ENCODE measurements at regions not wholly inside any gene's neighbourhood (a gene's known extent, or its start where the extent isn't known, plus 50 kb on each side); places are given as distances from the start of the nearest gene placed in this dataset.
"Not testable (repeated sequence)": the region's sequence is repeated elsewhere in the genome, so short reads cannot be mapped to it uniquely, and the experiment has no call there.

DNA sequence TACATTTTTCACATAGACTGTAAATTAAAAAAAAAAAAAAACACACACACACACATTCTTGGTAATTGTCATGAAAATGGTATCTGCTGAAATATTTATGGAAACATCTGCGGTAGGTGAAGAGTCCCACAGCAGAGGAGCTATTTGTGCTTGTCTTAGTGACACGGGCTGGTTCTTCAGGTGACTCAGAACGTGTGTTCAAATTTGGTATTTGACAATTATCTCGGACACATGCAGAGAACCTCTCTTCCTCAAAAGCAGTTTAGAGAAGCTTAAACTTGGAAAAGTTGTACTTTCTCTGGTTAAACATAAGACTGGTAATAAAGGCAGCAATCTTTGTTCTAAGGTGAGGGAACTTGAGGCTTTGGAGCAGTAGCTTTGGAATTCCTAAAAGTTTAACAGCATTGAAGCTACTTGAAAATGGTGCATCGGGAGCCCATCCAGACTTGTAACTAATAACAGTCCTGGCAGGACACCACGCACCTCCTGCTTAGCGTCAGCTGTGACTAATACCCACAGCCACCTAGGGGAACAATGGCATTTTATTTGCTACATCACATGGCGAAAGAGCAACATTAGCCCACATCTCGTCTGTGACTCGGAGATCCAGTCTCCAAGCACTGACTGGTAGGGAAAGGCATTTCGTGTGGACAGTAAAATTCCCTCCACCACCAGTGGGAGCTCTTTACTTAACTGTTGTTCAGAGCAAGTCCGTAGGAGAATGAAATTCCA, 1505.1 kb upstream of the SLC10A2 start:
- DNase-seq = no peak

DNA sequence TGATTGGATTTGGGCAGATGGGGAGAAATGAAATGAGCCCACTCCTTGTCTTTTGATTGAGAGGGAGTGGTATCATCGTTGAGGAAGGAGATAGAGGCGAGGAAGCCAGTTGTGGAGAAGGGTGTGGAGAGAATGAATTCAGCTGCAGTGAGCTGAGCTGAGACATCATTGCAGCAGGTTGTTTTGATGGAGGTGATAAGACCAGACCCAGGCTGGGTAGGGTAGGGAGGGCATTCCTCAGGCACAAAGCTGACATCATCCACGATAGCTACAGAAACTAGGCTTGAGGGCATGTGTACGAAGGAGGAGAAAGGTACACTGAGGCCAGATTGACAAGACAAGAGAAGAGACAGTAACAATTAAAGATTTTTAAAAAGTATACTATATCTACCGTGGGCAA, 1500.9 kb upstream of the SLC10A2 start:
- no peak for DNase-seq

- DNase-seq = no peak
Observed at GRCh38 chr13:104565888-104566287, 1499.7 kb upstream of the SLC10A2 start.

GRCh38 chr13:104553896-104554295, 1487.7 kb upstream of the SLC10A2 start:
- no peak for DNase-seq

DNA sequence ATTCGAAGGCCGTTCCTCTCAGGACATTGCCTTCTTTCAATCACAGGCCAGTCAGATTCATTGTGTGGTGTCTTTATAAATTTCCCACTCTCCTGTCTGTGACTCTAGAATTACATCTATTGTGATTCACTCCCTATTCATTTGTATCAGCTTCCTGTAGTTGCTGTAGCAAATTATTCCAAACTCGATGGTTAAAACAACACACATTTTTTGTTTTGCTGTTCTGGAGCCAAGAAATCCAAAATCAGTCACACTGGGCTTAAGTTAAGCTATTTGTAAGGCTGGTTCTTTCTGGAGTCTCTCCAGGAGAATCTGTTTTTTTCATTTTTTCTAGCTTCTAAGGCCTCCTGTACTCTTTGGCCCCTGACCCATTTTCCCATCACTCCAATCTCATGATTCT, 1487.0 kb upstream of the SLC10A2 start:
- no peak for DNase-seq

DNA sequence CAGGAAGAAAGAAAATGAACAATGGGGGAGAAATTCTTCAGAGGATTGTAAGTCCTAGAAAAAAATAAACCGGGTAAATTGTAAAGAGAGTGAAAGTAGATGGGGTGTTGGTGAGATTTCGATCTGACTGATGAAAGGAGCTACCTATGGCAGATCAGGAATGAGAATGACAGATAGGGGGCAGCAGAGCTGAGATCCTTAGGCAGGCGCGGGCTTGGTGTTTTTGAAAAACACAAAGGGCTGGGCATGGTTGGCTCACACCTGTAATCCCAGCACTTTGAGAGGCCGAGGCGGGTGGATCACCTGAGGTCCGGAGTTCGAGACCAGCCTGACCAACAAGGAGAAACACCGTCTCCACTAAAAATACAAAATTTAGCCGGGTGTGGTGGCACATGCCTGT, 1468.6 kb upstream of the SLC10A2 start:
- no peak for DNase-seq

GRCh38 chr13:104532132-104532531, 1465.9 kb upstream of the SLC10A2 start:
- DNase-seq = no peak

DNA sequence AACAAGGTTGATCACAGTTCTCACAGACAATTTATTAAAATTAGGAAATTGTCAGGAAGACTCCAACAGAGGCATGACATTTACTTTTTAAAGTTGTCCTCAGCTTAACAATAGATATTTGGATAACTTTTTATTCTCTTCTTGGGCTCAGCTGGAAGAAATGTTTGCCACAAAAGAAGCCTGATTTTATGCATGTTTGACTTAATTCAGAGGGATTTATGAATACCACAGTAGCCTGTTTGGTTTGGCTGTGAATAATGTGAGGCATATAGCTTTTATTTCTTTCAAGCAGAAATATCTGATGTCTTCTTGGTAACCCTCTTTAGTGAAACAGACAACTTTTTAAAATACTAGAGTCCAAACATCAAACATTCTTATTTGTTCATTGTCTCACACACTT, 1464.5 kb upstream of the SLC10A2 start:
- no peak for DNase-seq

DNA sequence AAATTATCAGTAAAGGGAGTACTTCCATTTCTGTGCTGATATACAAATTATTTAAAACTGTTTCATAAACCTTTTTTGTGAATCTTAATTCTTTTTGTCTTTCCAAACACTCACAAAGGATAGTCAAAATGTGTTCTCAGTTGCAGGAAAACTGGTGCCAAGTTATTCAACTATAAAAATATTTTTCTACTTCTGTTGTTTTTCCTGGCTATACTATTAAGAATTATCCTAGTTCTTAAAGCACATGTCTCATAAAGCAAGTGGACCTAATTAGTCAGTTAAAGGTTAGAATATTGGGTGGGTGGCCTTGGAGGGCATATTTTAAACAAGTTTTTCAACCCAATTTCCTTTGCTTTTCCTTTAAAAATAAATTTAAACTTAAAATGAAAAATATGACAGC, 1460.3 kb upstream of the SLC10A2 start:
- no peak for DNase-seq

DNA sequence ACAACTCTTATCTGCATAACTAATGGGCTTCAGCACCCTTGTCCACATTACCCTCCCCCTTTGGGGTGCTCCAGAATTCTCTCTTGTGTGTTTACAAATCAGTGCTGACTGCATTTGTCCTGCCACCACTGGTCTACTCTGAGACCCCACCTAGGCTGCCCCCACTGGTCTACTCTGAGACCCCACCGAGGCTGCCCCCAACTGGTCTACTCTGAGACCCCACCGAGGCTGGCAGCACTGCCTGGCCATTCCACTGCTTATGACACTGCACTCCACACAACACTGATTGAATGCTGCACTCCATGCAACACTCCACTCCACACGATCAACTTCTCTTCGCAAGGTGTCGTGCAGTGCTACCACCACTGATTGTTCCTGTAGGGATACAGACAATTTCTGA, 1459.2 kb upstream of the SLC10A2 start:
- DNase-seq = no peak

DNA sequence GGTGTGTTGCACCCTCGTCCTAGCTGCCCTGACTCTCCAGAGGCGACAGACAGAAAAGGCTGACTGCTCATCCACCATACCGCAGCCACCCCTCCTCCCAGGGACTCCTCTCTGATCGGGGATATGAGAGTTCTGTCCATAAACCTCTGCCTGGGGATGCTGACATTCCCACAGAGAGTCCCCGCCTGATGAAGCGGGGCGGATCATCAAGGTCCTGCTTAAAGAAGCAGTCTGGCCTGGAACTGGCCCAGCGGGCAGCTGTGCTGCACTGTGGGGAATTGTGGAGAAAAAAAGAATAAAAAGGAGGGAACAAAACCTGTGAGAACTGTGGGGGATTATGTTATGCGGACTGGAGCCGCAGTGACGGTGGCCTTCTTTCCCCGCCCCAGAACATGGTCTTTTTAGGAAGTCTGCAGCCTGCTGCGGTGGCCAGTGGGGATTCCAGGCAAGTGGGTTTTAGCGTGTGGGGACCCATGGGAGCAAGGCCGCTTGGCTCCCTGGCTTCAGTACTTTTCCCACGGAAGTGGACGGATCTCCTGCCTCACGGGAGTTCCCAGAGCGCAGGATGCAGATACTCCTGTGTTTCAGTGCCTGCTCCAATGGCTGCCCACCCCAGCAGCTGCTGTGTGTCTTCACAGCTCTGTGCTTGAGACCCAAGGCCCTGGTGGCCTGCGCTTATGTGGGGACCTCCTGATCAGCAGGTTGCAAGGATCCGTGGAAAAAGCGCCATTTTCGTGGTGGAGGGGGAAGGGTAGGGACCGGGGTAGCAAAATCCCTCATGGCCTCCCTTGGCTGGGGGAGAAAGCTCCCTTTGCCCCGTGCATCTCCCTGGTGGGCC, 1456.2 kb upstream of the SLC10A2 start:
- DNase-seq = no peak

DNA sequence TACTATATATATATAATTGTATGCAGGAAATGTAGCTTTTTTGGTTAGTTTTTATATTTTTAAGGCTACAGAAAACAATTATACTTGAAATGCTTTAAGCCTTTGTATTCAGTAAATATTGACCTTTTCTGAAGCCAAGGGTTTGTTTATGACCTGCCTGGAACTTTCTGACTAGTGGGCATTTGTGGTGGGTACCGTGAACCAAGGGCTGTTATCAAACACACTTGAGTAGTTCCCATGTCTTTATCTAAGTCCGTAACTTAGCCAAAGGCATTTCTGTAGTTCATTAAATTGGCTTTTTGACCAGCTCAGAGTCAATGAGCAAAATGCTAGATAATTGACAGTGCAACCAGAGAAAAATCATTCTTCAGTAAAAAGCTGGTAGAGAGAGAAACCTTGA, 1444.2 kb upstream of the SLC10A2 start:
- DNase-seq = no peak

DNA sequence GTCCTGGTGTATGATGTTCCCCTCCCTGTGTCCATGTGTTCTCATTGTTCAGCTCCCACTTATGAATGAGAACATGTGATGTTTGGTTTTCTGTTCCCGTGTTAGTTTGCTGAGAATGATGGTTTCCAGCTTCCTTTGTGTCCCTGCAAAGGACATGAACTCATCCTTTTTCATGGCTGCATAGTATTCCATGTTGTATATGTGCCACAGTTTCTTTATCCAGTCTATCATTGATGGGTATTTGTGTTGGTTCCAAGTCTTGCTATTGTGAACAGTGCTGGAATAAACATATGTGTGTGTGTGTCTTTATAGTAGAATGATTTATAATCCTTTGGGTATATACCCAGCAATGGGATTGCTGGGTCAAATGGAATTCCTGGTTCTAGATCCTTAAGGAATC, 1427.3 kb upstream of the SLC10A2 start:
- DNase-seq = not testable (repeated sequence)

- DNase-seq = no peak
Observed at GRCh38 chr13:104491916-104492315, 1425.7 kb upstream of the SLC10A2 start.

GRCh38 chr13:104487006-104487405, 1420.8 kb upstream of the SLC10A2 start:
- DNase-seq = no peak

- DNase-seq = no peak
Observed at GRCh38 chr13:104485571-104485970, 1419.4 kb upstream of the SLC10A2 start.

DNA sequence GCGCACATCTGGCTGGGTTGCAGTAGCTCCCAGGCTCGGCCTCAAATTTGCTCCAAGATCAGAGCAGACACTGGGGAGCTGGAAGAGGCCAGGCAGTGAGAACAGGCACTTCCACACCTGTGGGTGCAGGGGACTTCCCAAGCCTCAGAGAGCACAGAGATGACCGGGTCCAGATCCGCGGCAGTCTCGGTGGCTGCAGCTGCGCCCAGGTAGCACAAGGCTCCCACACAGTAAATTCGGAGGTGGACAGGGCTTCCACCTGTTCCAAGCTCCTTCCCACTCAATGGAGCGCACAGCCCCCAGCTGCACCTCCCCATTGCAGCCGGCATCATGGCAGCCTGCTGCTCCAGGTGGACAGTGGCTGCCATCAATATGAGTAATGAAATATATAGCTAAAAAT, 1417.4 kb upstream of the SLC10A2 start:
- DNase-seq = no peak

GRCh38 chr13:104477261-104477660, 1411.0 kb upstream of the SLC10A2 start:
- DNase-seq = no peak

- no peak for DNase-seq
Observed at GRCh38 chr13:104473936-104474335, 1407.7 kb upstream of the SLC10A2 start.

DNA sequence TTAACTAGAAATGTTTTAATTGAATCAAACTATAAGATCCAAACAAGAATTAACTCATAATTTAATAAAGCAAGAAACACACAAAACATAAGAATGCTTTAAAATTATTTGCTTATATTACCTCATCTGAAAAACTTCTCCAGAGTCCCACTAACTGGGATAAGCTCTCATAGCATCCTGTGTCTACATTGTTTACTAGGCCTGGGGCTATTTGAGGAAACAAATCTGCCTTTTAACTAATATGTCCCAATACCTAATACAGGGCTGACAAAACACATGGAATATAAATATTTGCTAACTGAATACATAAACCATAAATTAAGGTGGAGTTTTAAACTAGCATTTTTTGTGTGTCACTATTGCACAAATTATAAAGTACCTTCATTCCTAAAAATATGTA, 1399.8 kb upstream of the SLC10A2 start:
- DNase-seq = no peak

DNA sequence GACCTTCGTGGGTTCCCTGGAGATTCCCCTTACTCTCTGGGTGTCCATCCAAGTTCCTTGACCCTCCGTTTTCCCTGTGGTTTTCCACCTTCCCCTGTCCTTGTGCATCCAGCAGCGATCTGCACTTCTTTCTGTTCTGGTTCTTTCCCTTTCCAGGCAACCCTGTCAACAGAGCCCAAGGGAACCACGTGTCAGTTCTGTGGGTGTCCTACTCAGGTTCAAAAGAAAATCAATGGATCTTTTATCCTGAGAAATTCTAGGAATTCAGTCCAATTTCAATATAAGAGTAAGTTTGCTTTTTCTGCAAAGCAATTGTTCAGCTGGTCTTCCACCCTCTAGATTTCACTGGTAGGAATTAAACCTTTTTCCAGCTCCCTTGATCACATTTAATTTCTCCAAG, 1394.8 kb upstream of the SLC10A2 start:
- no peak for DNase-seq

DNA sequence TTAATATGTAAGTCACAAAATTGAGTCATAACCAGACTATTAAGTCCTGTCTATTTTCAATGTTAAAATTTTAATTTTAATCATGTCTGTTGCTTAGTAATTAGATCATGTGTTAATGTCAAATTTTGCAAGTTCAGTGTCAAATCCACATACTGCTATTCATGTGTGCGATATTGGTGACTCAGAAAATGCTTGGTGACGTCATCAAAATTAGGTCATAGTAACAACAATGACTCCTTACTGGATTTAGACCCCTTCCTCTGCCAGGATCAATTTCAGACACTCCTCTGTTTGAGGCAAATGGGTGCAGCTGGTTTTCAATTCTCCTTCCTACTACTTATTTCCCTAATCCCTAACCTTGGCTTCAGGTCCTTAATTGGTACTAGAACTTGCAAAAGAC, 1394.3 kb upstream of the SLC10A2 start:
- no peak for DNase-seq

DNA sequence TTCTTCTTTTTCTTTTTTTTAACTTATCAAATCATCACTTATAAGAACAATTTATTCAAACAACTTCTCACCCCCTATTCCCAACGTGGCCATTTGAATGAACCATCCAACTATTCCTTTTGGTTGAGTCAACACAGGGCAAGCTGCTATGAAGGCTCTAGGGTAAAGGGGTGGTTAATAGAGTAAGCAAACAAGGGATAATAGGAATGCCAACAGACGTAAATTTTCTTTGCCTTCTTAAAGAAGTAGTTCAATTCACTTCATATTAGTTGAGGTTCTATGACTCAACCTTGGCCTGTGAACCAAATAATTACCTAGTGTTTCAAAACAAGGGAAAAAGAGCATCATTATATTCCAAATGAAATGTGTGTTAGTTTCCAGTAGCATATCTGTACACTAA, 1383.8 kb upstream of the SLC10A2 start:
- DNase-seq = no peak

GRCh38 chr13:104447348-104447747, 1381.1 kb upstream of the SLC10A2 start:
- DNase-seq = no peak

DNA sequence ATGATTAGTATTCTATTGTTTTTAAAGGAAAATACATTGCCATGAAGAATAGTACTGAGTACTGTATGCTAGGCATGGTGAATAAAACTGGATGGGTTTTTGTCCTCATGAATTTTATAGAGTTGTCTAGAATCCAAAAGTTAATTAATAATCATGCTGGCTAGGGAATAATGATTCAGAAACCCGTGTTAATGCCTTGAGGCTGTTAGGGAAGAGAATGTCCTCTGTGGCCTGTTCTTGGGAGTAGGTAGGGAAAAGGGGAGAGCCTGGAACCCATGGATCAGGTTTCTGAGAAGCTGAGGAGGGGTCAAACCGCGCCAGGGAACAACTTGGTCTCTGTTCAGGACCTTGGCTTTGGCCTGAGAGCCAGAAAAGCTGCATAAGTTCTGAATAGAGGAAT, 1376.3 kb upstream of the SLC10A2 start:
- no peak for DNase-seq
